H9 (cell line): ENCODE measurements at regions not wholly inside any gene's neighbourhood (a gene's known extent, or its start where the extent isn't known, plus 50 kb on each side); places are given as distances from the start of the nearest gene placed in this dataset.

Source experiments
- DNase-seq: peaks from one replicate; pipeline ENCODE4 v3.0.0-alpha.2; 2017
- H2AFZ ChIP-seq: one replicate; pipeline ENCODE4 v1.6.1; 2013; ENCODE audit warnings: mild to moderate bottlenecking, low read length, control low read depth, moderate library complexity
- H2AK5ac ChIP-seq: 2 replicates; pipeline ENCODE4 v1.6.1; 2013; ENCODE audit warnings: low read length, control low read depth, mixed read lengths; ENCODE audit not compliant: insufficient read length
- H2BK120ac ChIP-seq: one replicate; pipeline ENCODE4 v1.6.1; 2013; ENCODE audit warnings: low read depth, mild to moderate bottlenecking, low read length, control low read depth, inconsistent platforms; ENCODE audit not compliant: poor library complexity, severe bottlenecking
- H2BK12ac ChIP-seq: 2 replicates; pipeline ENCODE4 v1.6.1; 2013; ENCODE audit warnings: low read length, control low read depth, mixed read lengths, low read depth; ENCODE audit not compliant: insufficient read length
- H2BK15ac ChIP-seq: 2 replicates; pipeline ENCODE4 v1.6.1; 2013; ENCODE audit warnings: low read depth, low read length, control low read depth
- H2BK20ac ChIP-seq: one replicate; pipeline ENCODE4 v1.6.1; 2013; ENCODE audit warnings: low read depth, mild to moderate bottlenecking, low read length, control low read depth, inconsistent platforms; ENCODE audit not compliant: poor library complexity, severe bottlenecking
- H2BK5ac ChIP-seq: 2 replicates; pipeline ENCODE4 v1.6.1; 2013; ENCODE audit warnings: low read length, control low read depth, mixed read lengths; ENCODE audit not compliant: insufficient read length
- H3K14ac ChIP-seq: 2 replicates; pipeline ENCODE4 v1.6.1; 2013; ENCODE audit warnings: low read length, control low read depth; ENCODE audit not compliant: insufficient read depth
- H3K18ac ChIP-seq: 2 replicates; pipeline ENCODE4 v1.6.1; 2013; ENCODE audit warnings: low read depth, mild to moderate bottlenecking, mixed read lengths, low read length, control low read depth; ENCODE audit not compliant: insufficient read length
- H3K23ac ChIP-seq: 2 replicates; pipeline ENCODE4 v1.6.1; 2013; ENCODE audit warnings: low read length, control low read depth, mixed read lengths, low read depth; ENCODE audit not compliant: insufficient read length
- H3K23me2 ChIP-seq: 2 replicates; pipeline ENCODE4 v1.6.1; 2013; ENCODE audit warnings: low read depth, mild to moderate bottlenecking, mixed read lengths, low read length, control low read depth; ENCODE audit not compliant: insufficient read length, poor library complexity, severe bottlenecking
- H3K27ac ChIP-seq: 2 replicates; pipeline ENCODE4 v1.5.1; 2013; ENCODE audit warnings: low read length, control low read depth, mixed read lengths, low read depth; ENCODE audit not compliant: insufficient read length
- H3K27me3 ChIP-seq: 2 replicates; pipeline ENCODE4 v1.6.1; 2013; ENCODE audit warnings: low read length, control low read depth, inconsistent platforms; ENCODE audit not compliant: insufficient read depth
- H3K4ac ChIP-seq: 2 replicates; pipeline ENCODE4 v1.6.1; 2013; ENCODE audit warnings: low read depth, mild to moderate bottlenecking, control low read depth, inconsistent platforms, low read length, moderate library complexity
- H3K4me1 ChIP-seq: 2 replicates; pipeline ENCODE4 v1.6.1; 2013; ENCODE audit warnings: low read length, control low read depth, inconsistent platforms; ENCODE audit not compliant: insufficient read depth
- H3K4me2 ChIP-seq: 2 replicates; pipeline ENCODE4 v1.6.1; 2013; ENCODE audit warnings: low read length, control low read depth, mixed read lengths; ENCODE audit not compliant: insufficient read length, insufficient read depth
- H3K56ac ChIP-seq: 2 replicates; pipeline ENCODE4 v1.6.1; 2013; ENCODE audit warnings: low read depth, mild to moderate bottlenecking, mixed read lengths, low read length, control low read depth; ENCODE audit not compliant: insufficient read length
- H3K79me1 ChIP-seq: 2 replicates; pipeline ENCODE4 v1.6.1; 2013; ENCODE audit warnings: low read depth, mild to moderate bottlenecking, moderate library complexity, low read length, control low read depth, inconsistent platforms; ENCODE audit not compliant: insufficient read depth, poor library complexity, severe bottlenecking
- H3K79me2 ChIP-seq: 2 replicates; pipeline ENCODE4 v1.6.1; 2013; ENCODE audit warnings: low read length, control low read depth, inconsistent platforms; ENCODE audit not compliant: insufficient read depth
- H3K9ac ChIP-seq: 2 replicates; pipeline ENCODE4 v1.6.1; 2013; ENCODE audit warnings: low read length, control low read depth, mixed read lengths; ENCODE audit not compliant: insufficient read length; ENCODE audit errors: extremely low read depth
- H3K9me3 ChIP-seq: one replicate; pipeline ENCODE4 v1.6.1; 2013; ENCODE audit warnings: low read depth, low read length, inconsistent platforms; ENCODE audit not compliant: control insufficient read depth
- H3T11ph ChIP-seq: one replicate; pipeline ENCODE4 v1.6.1; 2013; ENCODE audit warnings: mild to moderate bottlenecking, low read length, control low read depth, inconsistent platforms
- H4K20me1 ChIP-seq: one replicate; pipeline ENCODE4 v1.6.1; 2013; ENCODE audit not compliant: control insufficient read depth, insufficient read length, insufficient read depth
- H4K5ac ChIP-seq: 2 replicates; pipeline ENCODE4 v1.6.1; 2013; ENCODE audit warnings: low read depth, mild to moderate bottlenecking, mixed read lengths, low read length, control low read depth; ENCODE audit not compliant: insufficient read length
- H4K8ac ChIP-seq: replicated peaks from 2 replicates; pipeline ENCODE4 v1.6.1; 2013; ENCODE audit warnings: low read length, control low read depth, mixed read lengths, low read depth; ENCODE audit not compliant: insufficient read length
- H4K91ac ChIP-seq: 2 replicates; pipeline ENCODE4 v1.6.1; 2013; ENCODE audit warnings: low read depth, mild to moderate bottlenecking, moderate library complexity, mixed read lengths, low read length, control low read depth; ENCODE audit not compliant: insufficient read length
- H3K27ac Mint-ChIP-seq, 3 experiments: 2 replicates in 2 of 3; 3 replicates in 1 of 3; pipeline ENCODE4 v1.8.0; 2020 to 2021; ENCODE audit warnings: mixed read lengths in 3 of 3, mild to moderate bottlenecking in 1 of 3, moderate library complexity in 1 of 3
- H3K27me3 Mint-ChIP-seq: 2 replicates; pipeline ENCODE4 v1.8.0; 2021; ENCODE audit warnings: low read depth, mild to moderate bottlenecking, moderate library complexity, mixed read lengths
- H3K36me3 Mint-ChIP-seq, 3 experiments: 2 replicates in 2 of 3; 3 replicates in 1 of 3; pipeline ENCODE4 v1.8.0; 2020 to 2021; ENCODE audit warnings: low read depth in 3 of 3, mixed read lengths in 3 of 3; ENCODE audit not compliant: insufficient read depth in 1 of 3
- H3K4me1 Mint-ChIP-seq, 2 experiments: 2 replicates each; pipeline ENCODE4 v1.8.0; 2020; ENCODE audit warnings: mixed read lengths in 2 of 2
- H3K4me3 Mint-ChIP-seq, 2 experiments: 2 replicates in 1 of 2; 3 replicates in 1 of 2; pipeline ENCODE4 v1.8.0; 2020 to 2021; ENCODE audit warnings: mild to moderate bottlenecking in 2 of 2, mixed read lengths in 2 of 2, moderate library complexity in 1 of 2
- H3K9me3 Mint-ChIP-seq, 2 experiments: 2 replicates in 1 of 2; 3 replicates in 1 of 2; pipeline ENCODE4 v1.8.0; 2020; ENCODE audit warnings: mild to moderate bottlenecking in 2 of 2, mixed read lengths in 2 of 2, moderate library complexity in 1 of 2
- WGBS: extraction: QIAGEN DNeasy Blood & Tissue Kit; methylation state at CpG from one replicate; pipeline ENCODE4 v1.1.7; 2013; ENCODE audit warnings: missing lambda C conversion rate, low lambda C conversion rate, mixed read lengths; ENCODE audit not compliant: insufficient read length; ENCODE audit errors: extremely low coverage; 5-methylcytosine and 5-hydroxymethylcytosine counted together
- TF ChIP-seq, protein P1 (sequence below): fragments of 200-600 bp; sonication (generic); conservative IDR thresholded peaks from 3 replicates; pipeline ENCODE4 v1.8.0; 2021; ENCODE audit warnings: antibody characterized with exemption, mild to moderate bottlenecking

- H3K18ac ChIP-seq: no peak overlapping the region
- peaks cover 5% of the 10 kb centered on the region; the same call in 1 of the 2 replicates for H3K4me1 ChIP-seq
- DNase-seq: peak; percentile 80
- no peak overlapping the region for H2BK20ac ChIP-seq
- H4K91ac ChIP-seq: no peak overlapping the region
- Mint-ChIP-seq H3K27ac (peak overlapping the region in 1 of 3 experiments; percentile 78; a peak in 1 of 7 replicates), H3K27me3 (peaks cover 30% of the 10 kb centered on the region), H3K4me1 (peaks cover 44 to 48% of the 10 kb centered on the region in 2 experiments), H3K4me3 (peak overlapping the region in 1 of 2 experiments; percentile 54; a peak in 2 of 5 replicates), H3K9me3 (no peaks in the 10 kb centered on the region; a peak in 2 of 5 replicates), H3K36me3 (peaks cover 0 to 5% (median 3%) of the 10 kb centered on the region in 3 experiments; a peak in 3 of 7 replicates)
- H3K9ac ChIP-seq: no peak overlapping the region
- no peaks in the 10 kb centered on the region; the same call in 1 of the 2 replicates for H3K79me2 ChIP-seq
- no peak overlapping the region for H3T11ph ChIP-seq
- H2AFZ ChIP-seq: no peak overlapping the region
- no peak overlapping the region for H3K4ac ChIP-seq
- no peak overlapping the region for H2BK120ac ChIP-seq
- H2BK12ac ChIP-seq: no peak overlapping the region
- no peaks in the 10 kb centered on the region for H3K27me3 ChIP-seq
- H2BK5ac ChIP-seq: no peak overlapping the region
- H3K56ac ChIP-seq: no peak overlapping the region
- no peak overlapping the region for H3K27ac ChIP-seq
- H3K23me2 ChIP-seq: no peaks in the 10 kb centered on the region
- no peak overlapping the region for H2AK5ac ChIP-seq
- H4K8ac ChIP-seq: no peak overlapping the region
- H3K23ac ChIP-seq: no peak overlapping the region
- no peak overlapping the region for H3K14ac ChIP-seq
- no peak overlapping the region for H4K5ac ChIP-seq
- peak overlapping the region; percentile 26 for H3K4me2 ChIP-seq
- H3K9me3 ChIP-seq: no peaks in the 10 kb centered on the region
- no peaks in the 10 kb centered on the region for H4K20me1 ChIP-seq
- H3K79me1 ChIP-seq: no peaks in the 10 kb centered on the region
- WGBS: no CpG with 5 or more reads among the region's 6 CpGs
- TF ChIP-seq, protein P1, sequence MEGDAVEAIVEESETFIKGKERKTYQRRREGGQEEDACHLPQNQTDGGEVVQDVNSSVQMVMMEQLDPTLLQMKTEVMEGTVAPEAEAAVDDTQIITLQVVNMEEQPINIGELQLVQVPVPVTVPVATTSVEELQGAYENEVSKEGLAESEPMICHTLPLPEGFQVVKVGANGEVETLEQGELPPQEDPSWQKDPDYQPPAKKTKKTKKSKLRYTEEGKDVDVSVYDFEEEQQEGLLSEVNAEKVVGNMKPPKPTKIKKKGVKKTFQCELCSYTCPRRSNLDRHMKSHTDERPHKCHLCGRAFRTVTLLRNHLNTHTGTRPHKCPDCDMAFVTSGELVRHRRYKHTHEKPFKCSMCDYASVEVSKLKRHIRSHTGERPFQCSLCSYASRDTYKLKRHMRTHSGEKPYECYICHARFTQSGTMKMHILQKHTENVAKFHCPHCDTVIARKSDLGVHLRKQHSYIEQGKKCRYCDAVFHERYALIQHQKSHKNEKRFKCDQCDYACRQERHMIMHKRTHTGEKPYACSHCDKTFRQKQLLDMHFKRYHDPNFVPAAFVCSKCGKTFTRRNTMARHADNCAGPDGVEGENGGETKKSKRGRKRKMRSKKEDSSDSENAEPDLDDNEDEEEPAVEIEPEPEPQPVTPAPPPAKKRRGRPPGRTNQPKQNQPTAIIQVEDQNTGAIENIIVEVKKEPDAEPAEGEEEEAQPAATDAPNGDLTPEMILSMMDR: no peak
- no peak overlapping the region for H2BK15ac ChIP-seq
Observed at GRCh38 chr1:64357422-64357821, 112.5 kb upstream of the CACHD1 start.
